ENCODE measurements at regions not wholly inside any gene's neighbourhood (a gene's known extent, or its start where the extent isn't known, plus 50 kb on each side); places are given as distances from the start of the nearest gene placed in this dataset.

DNA sequence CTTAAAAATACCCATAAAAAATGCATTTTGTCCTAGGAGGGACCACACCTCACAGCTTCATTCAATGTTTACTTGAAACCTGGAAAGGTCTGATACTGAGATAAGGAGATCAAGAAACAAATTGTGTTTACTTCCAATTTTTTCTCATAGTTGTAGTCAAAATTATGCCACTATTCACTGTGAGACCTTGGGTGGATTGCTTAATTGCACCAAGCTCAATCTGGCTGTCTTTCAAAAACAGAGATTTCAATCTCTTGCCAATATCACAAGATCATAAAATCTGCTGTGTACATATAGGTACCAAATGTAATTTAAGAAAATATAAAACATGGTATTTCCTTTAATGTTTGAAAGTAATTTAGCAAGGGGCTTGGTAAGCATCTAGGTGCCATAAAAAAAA is 186.4 kb upstream of the THBS1 start:
- TF ChIP-seq, protein P1, sequence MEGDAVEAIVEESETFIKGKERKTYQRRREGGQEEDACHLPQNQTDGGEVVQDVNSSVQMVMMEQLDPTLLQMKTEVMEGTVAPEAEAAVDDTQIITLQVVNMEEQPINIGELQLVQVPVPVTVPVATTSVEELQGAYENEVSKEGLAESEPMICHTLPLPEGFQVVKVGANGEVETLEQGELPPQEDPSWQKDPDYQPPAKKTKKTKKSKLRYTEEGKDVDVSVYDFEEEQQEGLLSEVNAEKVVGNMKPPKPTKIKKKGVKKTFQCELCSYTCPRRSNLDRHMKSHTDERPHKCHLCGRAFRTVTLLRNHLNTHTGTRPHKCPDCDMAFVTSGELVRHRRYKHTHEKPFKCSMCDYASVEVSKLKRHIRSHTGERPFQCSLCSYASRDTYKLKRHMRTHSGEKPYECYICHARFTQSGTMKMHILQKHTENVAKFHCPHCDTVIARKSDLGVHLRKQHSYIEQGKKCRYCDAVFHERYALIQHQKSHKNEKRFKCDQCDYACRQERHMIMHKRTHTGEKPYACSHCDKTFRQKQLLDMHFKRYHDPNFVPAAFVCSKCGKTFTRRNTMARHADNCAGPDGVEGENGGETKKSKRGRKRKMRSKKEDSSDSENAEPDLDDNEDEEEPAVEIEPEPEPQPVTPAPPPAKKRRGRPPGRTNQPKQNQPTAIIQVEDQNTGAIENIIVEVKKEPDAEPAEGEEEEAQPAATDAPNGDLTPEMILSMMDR (IDR thresholded peaks at IDR 0.05; ENCODE audit: low read length), result no peak
- TF ChIP-seq EZH2phosphoT487 (IDR thresholded peaks at IDR 0.05; ENCODE audit: low read length) (no peak), EZH2 (optimal IDR thresholded peaks at IDR 0.05; ENCODE audit: low read depth, low read length) (no peak)

Data from MM.1S (cell line).